Stimulated activated CD4-positive, alpha-beta T cell treated with anti-CD3 and anti-CD28 coated beads, Interleukin-12 subunit alpha, Interleukin-12 subunit beta, amount 100 ng/mL, for 48 hours (primary cell): ENCODE measurements at regions not wholly inside any gene's neighbourhood (a gene's known extent, or its start where the extent isn't known, plus 50 kb on each side); places are given as distances from the start of the nearest gene placed in this dataset.
"Not testable (repeated sequence)": the region's sequence is repeated elsewhere in the genome, so short reads cannot be mapped to it uniquely, and the experiment has no call there.

Experiments used
- DNase-seq, 3 donors: peaks; one replicate each; pipeline ENCODE4 v3.0.0-alpha.2; 2020; ENCODE audit warnings: low read depth in 2 of 3, low spot score in 1 of 3

- not testable (repeated sequence) for DNase-seq
Measured at GRCh38 chr15:31649634-31650033, 323.0 kb downstream of the KLF13 start.

- peak; percentile 12 to 37 (median 21) for DNase-seq
Measured at GRCh38 chr15:31650055-31650701, 323.5 kb downstream of the KLF13 start.

- not testable (repeated sequence) for DNase-seq
Measured at GRCh38 chr15:31656915-31657314, 330.3 kb downstream of the KLF13 start.

GRCh38 chr15:31660816-31661215 lies 334.2 kb downstream of the KLF13 start:
- DNase-seq: no peak

- DNase-seq: not testable (repeated sequence)
Measured at GRCh38 chr15:31665732-31666131, 339.1 kb downstream of the KLF13 start.

- DNase-seq: not testable (repeated sequence)
Measured at GRCh38 chr15:31669158-31669908, 342.7 kb downstream of the KLF13 start.

- DNase-seq: not testable (repeated sequence)
Measured at GRCh38 chr15:31673263-31673662, 346.6 kb downstream of the KLF13 start.

- DNase-seq: not testable (repeated sequence)
Measured at GRCh38 chr15:31681529-31682259, 348.6 kb upstream of the CHRNA7 start.

- DNase-seq: not testable (repeated sequence)
Measured at GRCh38 chr15:31687088-31687487, 343.2 kb upstream of the CHRNA7 start.

GRCh38 chr15:31696509-31696908 lies 333.8 kb upstream of the CHRNA7 start:
- not testable (repeated sequence) for DNase-seq

- DNase-seq: not testable (repeated sequence)
Measured at GRCh38 chr15:31705076-31705678, 325.1 kb upstream of the CHRNA7 start.

GRCh38 chr15:31707944-31708702 lies 322.2 kb upstream of the CHRNA7 start:
- DNase-seq: not testable (repeated sequence)

GRCh38 chr15:31708703-31709327 lies 321.5 kb upstream of the CHRNA7 start:
- not testable (repeated sequence) for DNase-seq

GRCh38 chr15:31709479-31709878 lies 320.8 kb upstream of the CHRNA7 start:
- not testable (repeated sequence) for DNase-seq

- DNase-seq: not testable (repeated sequence)
Measured at GRCh38 chr15:31710806-31711205, 319.5 kb upstream of the CHRNA7 start.

- DNase-seq: not testable (repeated sequence)
Measured at GRCh38 chr15:31715208-31715607, 315.1 kb upstream of the CHRNA7 start.

- not testable (repeated sequence) for DNase-seq
Measured at GRCh38 chr15:31718625-31719024, 311.7 kb upstream of the CHRNA7 start.

- not testable (repeated sequence) for DNase-seq
Measured at GRCh38 chr15:31719396-31720022, 310.8 kb upstream of the CHRNA7 start.

GRCh38 chr15:31723019-31723418 lies 307.3 kb upstream of the CHRNA7 start:
- not testable (repeated sequence) for DNase-seq

GRCh38 chr15:31724903-31725302 lies 305.4 kb upstream of the CHRNA7 start:
- not testable (repeated sequence) for DNase-seq
